D341Med (cell line): ENCODE measurements at regions not wholly inside any gene's neighbourhood (a gene's known extent, or its start where the extent isn't known, plus 50 kb on each side); places are given as distances from the start of the nearest gene placed in this dataset.
A peak's percentile ranks its signal among the peaks of the same experiment; 100 is the strongest.
"Not testable (repeated sequence)": the region's sequence is repeated elsewhere in the genome, so short reads cannot be mapped to it uniquely, and the experiment has no call there.

Experiments used
- DNase-seq: peaks from one replicate; pipeline ENCODE4 v3.0.0; 2012; ENCODE audit warnings: low spot score

DNA sequence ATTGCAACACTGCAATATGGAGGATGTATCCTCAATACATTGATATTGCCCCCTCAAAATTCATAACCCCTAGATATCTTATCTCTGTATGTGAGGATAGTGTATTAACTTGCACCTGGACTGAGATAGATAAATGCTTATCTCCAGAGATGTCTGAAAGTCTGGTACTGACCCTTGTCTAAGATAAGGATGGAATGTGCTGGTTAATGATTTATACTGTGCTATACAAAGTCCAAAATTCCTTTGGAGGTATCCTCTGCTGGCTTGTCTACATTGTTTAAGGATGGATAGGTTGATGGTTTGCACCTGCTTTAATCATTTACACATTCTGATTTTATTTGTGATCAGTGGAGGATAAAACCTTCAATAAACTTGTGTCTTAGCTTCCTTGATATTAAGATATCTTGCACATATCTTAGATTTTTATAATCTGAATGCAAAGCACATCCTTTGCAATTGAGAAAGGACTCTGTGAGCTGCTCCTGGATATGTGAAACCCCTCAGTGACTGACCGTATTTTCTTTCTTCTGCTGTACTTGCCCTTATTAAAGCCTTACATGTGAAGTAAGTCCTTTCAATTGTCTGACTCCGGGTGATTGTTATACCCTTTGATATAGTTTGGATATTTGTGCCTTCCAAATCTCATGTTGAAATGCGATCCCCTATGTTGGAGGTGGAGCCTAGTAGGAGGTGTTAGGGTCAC is 430.3 kb upstream of the MAOA start:
- no peak for DNase-seq

GRCh38 chrX:43238461-43238945 is 417.6 kb upstream of the MAOA start:
- no peak for DNase-seq

- DNase-seq, result no peak
These were observed 416.7 kb upstream of the MAOA start for GRCh38 chrX:43239356-43239755.

- no peak for DNase-seq
These were observed 400.5 kb upstream of the MAOA start for GRCh38 chrX:43255596-43255995.

GRCh38 chrX:43266487-43266886 is 389.6 kb upstream of the MAOA start:
- DNase-seq, result no peak

DNA sequence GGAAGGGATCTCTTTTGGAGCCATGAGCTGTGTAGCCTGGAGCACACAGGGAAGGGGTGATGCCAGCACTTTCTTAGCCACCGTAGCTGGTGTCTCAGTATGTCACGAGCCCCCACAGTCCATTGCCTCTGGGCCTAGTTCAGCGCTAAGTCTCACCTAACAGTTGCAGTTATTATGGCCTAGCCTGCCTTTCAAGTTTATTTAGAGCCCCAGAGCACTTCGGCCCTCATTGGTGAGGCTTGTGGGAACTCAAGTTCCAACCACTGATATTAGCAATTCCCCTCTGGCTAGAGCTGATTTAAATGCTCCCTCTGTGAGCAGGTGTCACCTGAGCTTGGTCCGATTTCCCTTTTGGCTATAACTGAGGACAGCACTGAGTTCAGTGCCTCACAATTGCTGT is 388.4 kb upstream of the MAOA start:
- DNase-seq, result no peak

DNA sequence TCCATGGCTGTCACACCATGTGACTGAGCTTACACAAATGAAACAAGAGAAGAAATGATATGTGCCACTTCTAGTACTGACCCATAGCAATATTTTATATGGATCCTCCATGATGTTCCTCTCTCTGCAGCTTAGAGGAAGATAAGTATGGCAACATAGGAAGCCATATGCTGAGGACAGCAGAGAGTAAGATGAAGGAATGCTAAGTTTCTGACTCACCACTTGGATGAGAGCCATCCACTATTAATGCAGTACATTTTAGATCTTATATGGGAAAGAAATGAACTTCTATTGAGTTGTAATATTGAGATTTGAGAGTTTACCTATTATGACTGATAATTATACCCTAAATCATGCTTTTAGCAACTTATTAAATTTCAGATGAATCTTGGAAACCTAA is 386.9 kb upstream of the MAOA start:
- no peak for DNase-seq

DNA sequence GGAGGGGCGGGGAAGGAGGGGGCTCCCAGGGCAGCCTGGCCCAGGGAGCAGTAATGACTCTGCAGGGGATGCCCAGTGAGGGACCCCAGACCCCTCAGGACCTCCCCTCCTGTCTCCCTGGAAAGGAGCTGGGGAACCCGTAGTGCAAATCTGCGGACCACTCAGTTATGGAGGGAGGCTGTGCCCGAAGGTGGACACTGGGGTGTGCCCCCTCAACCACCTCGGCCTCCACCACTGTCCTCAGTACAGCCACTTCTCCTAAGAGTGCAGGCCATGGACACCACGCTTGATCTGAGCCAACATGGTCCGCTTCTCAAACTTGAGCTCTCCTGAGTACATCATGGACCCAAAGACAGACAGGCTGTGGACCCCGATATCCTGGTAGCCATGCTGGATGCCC is 378.2 kb upstream of the MAOA start:
- no peak for DNase-seq

DNA sequence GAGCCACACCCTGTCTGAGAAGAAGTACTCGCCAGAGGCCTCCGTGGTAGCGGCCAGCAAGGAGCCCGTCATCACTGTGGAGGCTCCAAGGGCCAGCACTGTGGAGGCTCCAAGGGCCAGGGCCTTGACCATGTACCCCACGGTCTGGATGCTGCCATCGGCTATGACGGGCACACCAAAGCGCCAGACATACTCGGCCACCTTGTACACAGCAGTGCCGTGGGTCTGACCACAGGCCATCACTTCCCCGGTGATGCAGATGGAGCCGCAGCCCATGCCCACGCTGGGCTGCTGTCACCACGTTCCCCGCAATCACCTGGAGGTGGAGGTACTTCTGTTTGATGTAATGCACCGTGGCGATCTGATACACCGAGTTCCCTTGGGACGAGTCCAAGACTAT is 377.7 kb upstream of the MAOA start:
- DNase-seq, result no peak

GRCh38 chrX:43279341-43279808 is 376.7 kb upstream of the MAOA start:
- no peak for DNase-seq

- DNase-seq, result no peak
These were observed 372.9 kb upstream of the MAOA start for GRCh38 chrX:43283187-43283586.

DNA sequence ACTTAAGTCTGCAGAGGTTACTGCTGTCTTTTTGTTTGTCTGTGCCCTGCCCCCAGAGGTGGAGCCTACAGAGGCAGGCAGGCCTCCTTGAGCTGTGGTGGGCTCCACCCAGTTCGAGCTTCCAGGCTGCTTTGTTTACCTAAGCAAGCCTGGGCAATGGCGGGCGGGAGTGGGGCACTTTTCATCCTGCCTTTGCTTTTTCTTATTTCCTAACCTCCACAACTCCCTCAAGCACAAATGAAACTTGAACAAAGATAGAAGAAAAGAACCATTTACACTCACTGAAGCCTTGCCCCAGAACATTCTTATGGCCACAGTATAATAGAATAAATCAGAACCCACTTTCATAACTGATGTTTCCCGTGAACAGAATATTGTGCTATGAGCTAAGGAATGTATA is 344.5 kb upstream of the MAOA start:
- DNase-seq, result not testable (repeated sequence)

DNA sequence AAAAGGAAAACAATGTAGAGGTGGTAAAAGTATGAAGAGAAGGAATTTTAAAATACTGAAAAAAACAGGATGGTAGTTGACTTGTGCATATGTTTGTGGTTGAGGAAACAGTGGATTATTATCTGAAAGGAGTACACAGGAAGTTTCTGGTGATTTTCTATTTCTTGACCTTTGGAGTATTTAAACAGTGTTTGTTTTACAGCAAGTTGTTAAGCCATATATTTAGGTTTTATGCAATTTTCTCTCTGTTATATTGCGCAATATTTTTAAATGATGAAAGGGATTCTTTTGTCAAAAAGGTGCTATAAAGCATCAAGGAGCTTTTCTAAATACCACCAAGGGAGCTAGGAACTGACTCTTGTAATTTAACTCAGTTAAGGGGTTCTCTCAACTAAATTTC is 343.1 kb upstream of the MAOA start:
- no peak for DNase-seq

DNA sequence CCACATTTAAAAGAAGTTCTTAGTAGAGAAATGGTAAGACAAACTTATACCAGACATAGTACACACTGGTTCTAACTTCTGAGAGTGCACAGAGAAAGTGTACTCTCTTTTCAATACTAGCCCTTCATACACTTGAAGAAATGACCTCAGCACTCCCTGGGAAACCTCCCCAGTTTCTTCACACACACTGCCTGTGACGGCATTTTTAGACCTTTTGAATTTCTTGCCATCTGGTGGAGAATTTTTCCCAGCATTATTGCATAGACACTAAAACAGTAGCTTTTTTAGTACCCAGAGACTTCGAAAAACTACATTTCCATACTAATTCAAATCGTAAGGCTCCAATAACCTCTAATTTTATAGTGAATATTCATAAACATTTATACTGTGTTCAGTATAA is 341.6 kb upstream of the MAOA start:
- DNase-seq, result no peak

- DNase-seq, result no peak
These were observed 340.5 kb upstream of the MAOA start for GRCh38 chrX:43315622-43316021.

DNA sequence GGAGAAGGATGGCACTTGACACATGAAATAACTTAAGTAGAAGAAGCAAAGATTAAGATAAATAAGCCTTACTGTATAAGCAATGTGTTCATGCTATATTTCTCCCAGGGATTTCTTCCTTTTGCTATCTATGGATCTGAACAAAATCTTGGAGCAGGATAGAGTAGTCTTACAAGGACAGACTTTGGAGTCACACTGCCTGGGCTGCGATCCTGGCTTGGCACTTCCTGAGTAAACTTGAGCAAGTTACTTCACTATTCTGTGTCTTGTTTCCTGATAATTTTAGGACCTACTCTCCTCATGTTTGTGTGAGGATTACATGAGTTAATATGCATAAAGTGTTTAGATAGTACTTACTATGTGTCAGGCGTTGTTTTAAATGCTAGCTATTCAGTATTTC is 340.0 kb upstream of the MAOA start:
- DNase-seq, result no peak

DNA sequence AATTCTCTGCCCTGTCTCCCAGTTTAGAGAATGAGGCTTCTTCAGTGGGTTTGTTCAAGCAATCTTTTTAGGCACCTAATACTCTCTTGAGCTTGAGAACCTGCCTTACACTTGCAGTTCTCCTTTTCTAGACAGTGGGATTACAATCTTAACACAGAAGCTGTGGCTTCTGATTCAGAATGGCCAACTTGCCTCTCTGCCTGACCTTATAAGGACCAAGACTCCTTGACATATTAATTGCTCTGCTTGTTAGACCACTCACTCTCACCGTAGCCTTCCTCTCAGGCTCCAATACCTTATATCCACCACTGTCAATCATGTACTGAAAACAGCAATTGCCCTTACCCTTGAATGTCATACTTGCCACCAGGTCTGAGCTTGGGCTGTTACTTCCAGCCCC is 338.7 kb upstream of the MAOA start:
- no peak for DNase-seq

GRCh38 chrX:43328358-43328946 is 327.6 kb upstream of the MAOA start:
- DNase-seq, result no peak

- no peak for DNase-seq
These were observed 322.6 kb upstream of the MAOA start for GRCh38 chrX:43333543-43333942.

GRCh38 chrX:43345166-43345565 is 310.9 kb upstream of the MAOA start:
- no peak for DNase-seq

DNA sequence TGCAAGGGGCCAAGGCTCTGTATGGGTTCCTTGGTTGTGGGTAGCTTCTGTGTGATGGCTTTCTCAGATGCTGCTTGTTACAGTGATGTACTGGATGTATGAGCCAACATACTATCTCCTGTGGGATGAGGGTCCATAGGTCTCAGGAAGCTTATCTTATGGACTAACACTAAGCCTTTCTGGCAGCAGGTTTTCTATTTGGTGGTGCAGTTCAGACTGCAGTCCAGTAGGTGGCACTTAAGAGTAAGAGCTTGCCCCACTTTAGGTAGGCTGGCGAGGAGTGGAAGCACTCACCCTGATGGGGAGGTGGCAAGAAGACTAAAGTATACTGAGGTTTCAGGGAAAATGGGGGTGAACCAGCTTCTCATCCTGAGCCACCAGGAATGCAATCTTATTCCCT is 306.7 kb upstream of the MAOA start:
- peak; percentile 57 for DNase-seq

- no peak for DNase-seq
These were observed 305.2 kb upstream of the MAOA start for GRCh38 chrX:43350935-43351334.

DNA sequence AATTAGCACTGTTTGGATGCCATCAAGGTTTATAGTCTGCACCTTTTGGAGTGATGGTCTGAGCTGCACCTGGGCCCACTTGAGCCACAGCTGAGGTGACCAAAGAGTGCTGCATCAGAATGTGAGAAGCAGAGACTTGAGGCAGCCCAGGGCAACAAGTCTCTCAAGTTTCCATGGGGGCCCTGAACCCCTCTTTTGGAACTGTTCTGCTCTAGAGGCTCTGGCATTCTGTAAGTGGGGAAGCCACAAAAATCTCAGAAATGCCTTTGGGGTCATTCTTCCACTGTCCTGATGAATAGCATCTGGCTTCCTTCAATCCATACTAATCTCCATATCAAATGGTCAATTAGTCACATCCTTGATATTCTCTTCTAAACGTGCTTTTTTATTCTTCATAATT is 298.4 kb upstream of the MAOA start:
- DNase-seq, result no peak

DNA sequence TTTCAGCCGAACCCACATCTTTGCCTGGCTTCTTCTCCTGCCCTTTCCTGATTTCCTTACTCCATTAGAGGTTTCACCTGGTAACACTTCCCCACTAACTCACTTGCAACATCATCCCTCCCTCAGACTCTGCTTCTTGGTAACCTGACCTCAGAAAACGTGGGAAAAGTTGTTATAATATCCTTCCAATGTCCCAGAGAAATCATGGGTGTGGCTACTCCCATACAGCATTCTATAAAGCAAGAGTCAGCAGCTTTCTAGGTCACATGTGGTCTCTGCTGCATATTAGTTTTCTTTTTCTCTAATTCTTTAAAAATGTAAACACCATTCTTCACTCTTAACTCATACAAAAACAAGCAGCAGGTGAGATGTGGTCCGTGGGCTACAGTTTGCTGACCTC is 283.1 kb upstream of the MAOA start:
- no peak for DNase-seq
